ENCODE measurements at regions not wholly inside any gene's neighbourhood (a gene's known extent, or its start where the extent isn't known, plus 50 kb on each side); places are given as distances from the start of the nearest gene placed in this dataset.

- no peaks in the 10 kb centered on the region for H3K79me2 ChIP-seq (ENCODE audit: insufficient read depth, low read depth)
Measured at GRCh38 chr3:15973940-15974339, 176.2 kb upstream of the ANKRD28 start.

GRCh38 chr3:15974647-15975046, 176.9 kb upstream of the ANKRD28 start:
- H3K4me2 ChIP-seq = no peak overlapping the region
- H2AFZ ChIP-seq (ENCODE audit: low read depth) = no peak overlapping the region
- TF ChIP-seq CTCF (conservative IDR thresholded peaks at IDR 0.05; ENCODE audit: low read depth, low read length) = no peak
- H3K9ac ChIP-seq = no peak overlapping the region
- no peaks in the 10 kb centered on the region for H4K20me1 ChIP-seq (ENCODE audit: insufficient read depth)
- no peak overlapping the region for H3K4me3 ChIP-seq (IDR thresholded peaks at IDR 0.05; ENCODE audit: insufficient read depth, low read depth, low read length)
- no peaks in the 10 kb centered on the region for H3K79me2 ChIP-seq (ENCODE audit: insufficient read depth, low read depth)
- no peaks in the 10 kb centered on the region for H3K4me1 ChIP-seq (ENCODE audit: low read depth, poor library complexity, severe bottlenecking)
- no peaks in the 10 kb centered on the region for H3K36me3 ChIP-seq (ENCODE audit: insufficient read depth)
- no peak overlapping the region for H3K27ac ChIP-seq
- no peaks in the 10 kb centered on the region for H3K27me3 ChIP-seq (ENCODE audit: insufficient read depth, low read depth)

More at GRCh38 chr3:15973940-15974339, 176.2 kb upstream of the ANKRD28 start:
- no peak overlapping the region for H3K9ac ChIP-seq
- H2AFZ ChIP-seq (ENCODE audit: low read depth) = no peak overlapping the region
- no peak overlapping the region for H3K4me3 ChIP-seq (IDR thresholded peaks at IDR 0.05; ENCODE audit: insufficient read depth, low read depth, low read length)
- H3K36me3 ChIP-seq (ENCODE audit: insufficient read depth) = no peaks in the 10 kb centered on the region
- no peak for TF ChIP-seq CTCF (conservative IDR thresholded peaks at IDR 0.05; ENCODE audit: low read depth, low read length)
- H3K27ac ChIP-seq = no peak overlapping the region
- no peaks in the 10 kb centered on the region for H4K20me1 ChIP-seq (ENCODE audit: insufficient read depth)
- H3K27me3 ChIP-seq (ENCODE audit: insufficient read depth, low read depth) = no peaks in the 10 kb centered on the region
- H3K4me1 ChIP-seq (ENCODE audit: low read depth, poor library complexity, severe bottlenecking) = no peaks in the 10 kb centered on the region
- no peak overlapping the region for H3K4me2 ChIP-seq

- Histone ChIP-seq H3K9ac (no peak overlapping the region), H3K27ac (no peak overlapping the region), H3K79me2 (ENCODE audit: insufficient read depth, low read depth) (no peaks in the 10 kb centered on the region), H3K4me2 (no peak overlapping the region), H3K4me1 (ENCODE audit: low read depth, poor library complexity, severe bottlenecking) (no peaks in the 10 kb centered on the region), H4K20me1 (ENCODE audit: insufficient read depth) (no peaks in the 10 kb centered on the region), H3K27me3 (ENCODE audit: insufficient read depth, low read depth) (no peaks in the 10 kb centered on the region), H3K4me3 (IDR thresholded peaks at IDR 0.05; ENCODE audit: insufficient read depth, low read depth, low read length) (no peak overlapping the region), H2AFZ (ENCODE audit: low read depth) (no peak overlapping the region), H3K36me3 (ENCODE audit: insufficient read depth) (no peaks in the 10 kb centered on the region)
- no peak for TF ChIP-seq CTCF (conservative IDR thresholded peaks at IDR 0.05; ENCODE audit: low read depth, low read length)
Measured at GRCh38 chr3:15976524-15976923, 178.7 kb upstream of the ANKRD28 start.

- no peak overlapping the region for H2AFZ ChIP-seq (ENCODE audit: low read depth)
- no peak overlapping the region for H3K27ac ChIP-seq
- TF ChIP-seq CTCF (conservative IDR thresholded peaks at IDR 0.05; ENCODE audit: low read depth, low read length) = no peak
- no peaks in the 10 kb centered on the region for H3K4me1 ChIP-seq (ENCODE audit: low read depth, poor library complexity, severe bottlenecking)
- H3K4me3 ChIP-seq (IDR thresholded peaks at IDR 0.05; ENCODE audit: insufficient read depth, low read depth, low read length) = no peak overlapping the region
- no peaks in the 10 kb centered on the region for H3K79me2 ChIP-seq (ENCODE audit: insufficient read depth, low read depth)
- no peak overlapping the region for H3K4me2 ChIP-seq
- no peak overlapping the region for H3K9ac ChIP-seq
- H4K20me1 ChIP-seq (ENCODE audit: insufficient read depth) = no peaks in the 10 kb centered on the region
- H3K27me3 ChIP-seq (ENCODE audit: insufficient read depth, low read depth) = no peaks in the 10 kb centered on the region
- H3K36me3 ChIP-seq (ENCODE audit: insufficient read depth) = no peaks in the 10 kb centered on the region
Measured at GRCh38 chr3:15977090-15977489, 179.3 kb upstream of the ANKRD28 start.
